Panc1 (cell line): ENCODE measurements at regions not wholly inside any gene's neighbourhood (a gene's known extent, or its start where the extent isn't known, plus 50 kb on each side); places are given as distances from the start of the nearest gene placed in this dataset.

ENCODE experiments used
- ATAC-seq: fragments of 200-7000 bp; cut with Tn5 transposase; 2 replicates; pipeline ENCODE4 v1.9.1; 2020; ENCODE audit warnings: mild to moderate bottlenecking, moderate library complexity
- BruUV-seq: library from RNA; stranded (reverse); fragments of 400-500 nt; replicated peaks from 2 replicates; lab custom pipeline; 2021; lab: Mats Ljungman, UMichigan
- CTCF ChIA-PET: fragments of 300-600 bp; sonication (Branson Sonifier 250); formaldehyde crosslinking; loops from one replicate; lab custom pipeline; 2022; ENCODE audit warnings: antibody characterized with exemption; lab: Charles Lee
- POLR2A ChIA-PET: fragments of 300-600 bp; sonication (Branson Sonifier 250); formaldehyde crosslinking; loops from one replicate; lab custom pipeline; 2022; ENCODE audit warnings: antibody characterized with exemption; lab: Charles Lee
- DNase-seq: peaks from one replicate; pipeline ENCODE4 v3.0.0-alpha.2; 2010; ENCODE audit warnings: low read depth, low spot score
- H3K27ac ChIP-seq: 2 replicates; pipeline ENCODE4 v1.5.1; 2011; ENCODE audit warnings: mild to moderate bottlenecking, low read length, inconsistent platforms
- H3K27me3 ChIP-seq: fragments of 200-500 bp; sonication (Bioruptor generic); 2 replicates; pipeline ENCODE4 v1.6.0; 2014; ENCODE audit warnings: low read length, inconsistent platforms; ENCODE audit not compliant: control insufficient read depth, insufficient read depth
- H3K36me3 ChIP-seq: fragments of 200-500 bp; sonication (Bioruptor generic); 2 replicates; pipeline ENCODE4 v1.5.1; 2014; ENCODE audit warnings: inconsistent platforms, mild to moderate bottlenecking, low read length, moderate library complexity; ENCODE audit not compliant: control insufficient read depth, insufficient read depth
- H3K4me1 ChIP-seq: 2 replicates; pipeline ENCODE4 v1.5.1; 2011; ENCODE audit warnings: inconsistent platforms, mild to moderate bottlenecking, low read length, moderate library complexity; ENCODE audit not compliant: control insufficient read depth, insufficient read depth
- H3K4me3 ChIP-seq, 2 experiments: 2 replicates each; pipeline ENCODE4 v1.5.1; 2011 to 2012; ENCODE audit warnings: low read depth in 2 of 2, low read length in 2 of 2, mild to moderate bottlenecking in 2 of 2, inconsistent platforms in 1 of 2, moderate library complexity in 1 of 2
- H3K9me3 ChIP-seq: fragments of 200-500 bp; sonication (Bioruptor generic); 2 replicates; pipeline ENCODE4 v1.5.1; 2014; ENCODE audit warnings: low read depth, mild to moderate bottlenecking, inconsistent platforms, low read length, moderate library complexity; ENCODE audit not compliant: control insufficient read depth, insufficient read depth
- POLR2AphosphoS5 ChIP-seq: IDR thresholded peaks from 2 replicates; pipeline ENCODE4 v1.6.1; 2012; ENCODE audit warnings: mild to moderate bottlenecking, low read depth, low read length, moderate library complexity
- SIN3A ChIP-seq: IDR thresholded peaks from 2 replicates; pipeline ENCODE4 v1.6.1; 2012; ENCODE audit warnings: low read depth, mild to moderate bottlenecking, low read length, moderate library complexity, borderline replicate concordance; ENCODE audit not compliant: insufficient read depth
- TCF7L2 ChIP-seq: IDR thresholded peaks from 2 replicates; pipeline ENCODE4 v1.6.1; 2011; ENCODE audit warnings: mild to moderate bottlenecking, low read depth, low read length, inconsistent platforms
- in situ Hi-C: cut with HindIII; loops from 2 replicates; pipeline ENCODE4 v1.10.0; 2016; ENCODE audit warnings: low sequenced_read_pairs, low pct_unique_long_range_greater_than_20kb
- intact Hi-C: fragments of 100-400 bp; cut with micrococcal nuclease; formaldehyde crosslinking; loops from one replicate; pipeline ENCODE4 v1.10.0; 2022; ENCODE audit not compliant: unreplicated experiment
- TF ChIP-seq, protein P1 (sequence below), 2 experiments: IDR thresholded peaks; 2 replicates each; pipeline ENCODE4 v1.6.1; 2011 to 2012; ENCODE audit warnings: low read depth in 2 of 2, control low read depth in 1 of 2, low read length in 1 of 2, mild to moderate bottlenecking in 1 of 2, moderate library complexity in 1 of 2; ENCODE audit not compliant: insufficient read depth in 1 of 2
- TF ChIP-seq, protein P2 (sequence below): fragments of 450-650 bp; IDR thresholded peaks from 2 replicates; pipeline ENCODE4 v1.5.1; 2017; ENCODE audit warnings: mild to moderate bottlenecking

DNA sequence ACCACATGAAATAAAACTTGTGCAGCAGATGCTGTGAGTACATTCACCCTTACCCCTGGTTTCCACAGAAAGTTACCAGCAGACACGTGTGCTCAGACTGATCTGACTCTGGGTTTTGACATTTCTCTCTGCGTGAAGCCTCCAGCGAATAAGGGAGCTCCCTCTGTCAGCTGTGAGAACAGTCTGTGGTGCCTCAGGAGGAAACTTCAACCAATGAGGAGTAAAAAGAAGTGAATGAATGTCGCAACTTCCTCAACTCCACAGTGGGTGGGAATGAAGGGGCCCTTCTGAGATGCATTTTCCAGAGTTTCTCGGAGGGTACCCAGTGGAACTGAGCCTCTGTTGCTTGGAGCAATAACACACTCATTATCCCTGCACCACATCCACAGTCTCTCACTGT is 743.4 kb downstream of the TNS3 start:
- in situ Hi-C loops (no loop called here), intact Hi-C loops (no loop called here)
- H3K4me1 ChIP-seq, result no peaks in the 10 kb centered on the region
- no peak for DNase-seq
- ChIA-PET POLR2A (no interaction called here), CTCF (no interaction called here)
- no TSS peak for BruUV-seq
- H3K9me3 ChIP-seq, result no peaks in the 10 kb centered on the region
- no peaks in the 10 kb centered on the region for H3K36me3 ChIP-seq
- no peak overlapping the region for H3K27ac ChIP-seq
- no peak overlapping the region for H3K4me3 ChIP-seq
- TF ChIP-seq, protein P1, sequence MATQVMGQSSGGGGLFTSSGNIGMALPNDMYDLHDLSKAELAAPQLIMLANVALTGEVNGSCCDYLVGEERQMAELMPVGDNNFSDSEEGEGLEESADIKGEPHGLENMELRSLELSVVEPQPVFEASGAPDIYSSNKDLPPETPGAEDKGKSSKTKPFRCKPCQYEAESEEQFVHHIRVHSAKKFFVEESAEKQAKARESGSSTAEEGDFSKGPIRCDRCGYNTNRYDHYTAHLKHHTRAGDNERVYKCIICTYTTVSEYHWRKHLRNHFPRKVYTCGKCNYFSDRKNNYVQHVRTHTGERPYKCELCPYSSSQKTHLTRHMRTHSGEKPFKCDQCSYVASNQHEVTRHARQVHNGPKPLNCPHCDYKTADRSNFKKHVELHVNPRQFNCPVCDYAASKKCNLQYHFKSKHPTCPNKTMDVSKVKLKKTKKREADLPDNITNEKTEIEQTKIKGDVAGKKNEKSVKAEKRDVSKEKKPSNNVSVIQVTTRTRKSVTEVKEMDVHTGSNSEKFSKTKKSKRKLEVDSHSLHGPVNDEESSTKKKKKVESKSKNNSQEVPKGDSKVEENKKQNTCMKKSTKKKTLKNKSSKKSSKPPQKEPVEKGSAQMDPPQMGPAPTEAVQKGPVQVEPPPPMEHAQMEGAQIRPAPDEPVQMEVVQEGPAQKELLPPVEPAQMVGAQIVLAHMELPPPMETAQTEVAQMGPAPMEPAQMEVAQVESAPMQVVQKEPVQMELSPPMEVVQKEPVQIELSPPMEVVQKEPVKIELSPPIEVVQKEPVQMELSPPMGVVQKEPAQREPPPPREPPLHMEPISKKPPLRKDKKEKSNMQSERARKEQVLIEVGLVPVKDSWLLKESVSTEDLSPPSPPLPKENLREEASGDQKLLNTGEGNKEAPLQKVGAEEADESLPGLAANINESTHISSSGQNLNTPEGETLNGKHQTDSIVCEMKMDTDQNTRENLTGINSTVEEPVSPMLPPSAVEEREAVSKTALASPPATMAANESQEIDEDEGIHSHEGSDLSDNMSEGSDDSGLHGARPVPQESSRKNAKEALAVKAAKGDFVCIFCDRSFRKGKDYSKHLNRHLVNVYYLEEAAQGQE (IDR thresholded peaks at IDR 0.05; ENCODE audit: insufficient read depth in 1 of 2, low read depth in 2 of 2, low read length in 1 of 2), result no peak
- TF ChIP-seq, protein P2, sequence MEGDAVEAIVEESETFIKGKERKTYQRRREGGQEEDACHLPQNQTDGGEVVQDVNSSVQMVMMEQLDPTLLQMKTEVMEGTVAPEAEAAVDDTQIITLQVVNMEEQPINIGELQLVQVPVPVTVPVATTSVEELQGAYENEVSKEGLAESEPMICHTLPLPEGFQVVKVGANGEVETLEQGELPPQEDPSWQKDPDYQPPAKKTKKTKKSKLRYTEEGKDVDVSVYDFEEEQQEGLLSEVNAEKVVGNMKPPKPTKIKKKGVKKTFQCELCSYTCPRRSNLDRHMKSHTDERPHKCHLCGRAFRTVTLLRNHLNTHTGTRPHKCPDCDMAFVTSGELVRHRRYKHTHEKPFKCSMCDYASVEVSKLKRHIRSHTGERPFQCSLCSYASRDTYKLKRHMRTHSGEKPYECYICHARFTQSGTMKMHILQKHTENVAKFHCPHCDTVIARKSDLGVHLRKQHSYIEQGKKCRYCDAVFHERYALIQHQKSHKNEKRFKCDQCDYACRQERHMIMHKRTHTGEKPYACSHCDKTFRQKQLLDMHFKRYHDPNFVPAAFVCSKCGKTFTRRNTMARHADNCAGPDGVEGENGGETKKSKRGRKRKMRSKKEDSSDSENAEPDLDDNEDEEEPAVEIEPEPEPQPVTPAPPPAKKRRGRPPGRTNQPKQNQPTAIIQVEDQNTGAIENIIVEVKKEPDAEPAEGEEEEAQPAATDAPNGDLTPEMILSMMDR, result no peak
- TF ChIP-seq SIN3A (no peak), TCF7L2 (no peak), POLR2AphosphoS5 (no peak)
- ATAC-seq, result no peak
- H3K27me3 ChIP-seq, result no peaks in the 10 kb centered on the region

DNA sequence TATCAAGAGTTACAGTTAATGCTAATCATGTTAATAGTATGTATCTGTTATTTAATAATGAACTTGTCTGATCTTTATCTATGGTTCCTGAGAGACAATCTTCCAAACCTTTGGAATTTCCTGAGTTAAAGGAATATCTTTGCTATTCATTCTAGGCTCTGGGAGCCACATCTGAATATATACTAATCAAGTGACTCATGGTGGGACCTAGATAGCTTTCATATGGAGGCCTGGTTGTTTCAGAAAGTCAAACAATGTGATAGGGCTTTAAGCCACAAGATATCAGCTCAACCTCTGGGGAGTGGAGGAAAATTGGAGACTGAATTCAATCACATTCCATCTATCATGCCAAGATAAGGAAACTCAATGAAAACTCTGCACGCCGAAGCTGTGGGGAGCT is 746.4 kb downstream of the TNS3 start:
- H3K27me3 ChIP-seq, result no peaks in the 10 kb centered on the region
- in situ Hi-C loops, result no loop called here
- TF ChIP-seq POLR2AphosphoS5, result no peak
- no peak for TF ChIP-seq SIN3A
- TF ChIP-seq, protein P2, result no peak
- no peak for TF ChIP-seq TCF7L2
- CTCF ChIA-PET, result no interaction called here
- H3K36me3 ChIP-seq, result no peaks in the 10 kb centered on the region
- DNase-seq (no peak), ATAC-seq (no peak)
- H3K9me3 ChIP-seq, result no peaks in the 10 kb centered on the region
- POLR2A ChIA-PET, result no interaction called here
- no peaks in the 10 kb centered on the region for H3K4me1 ChIP-seq
- intact Hi-C loops, result no loop called here
- H3K4me3 ChIP-seq, result no peak overlapping the region
- BruUV-seq, result no TSS peak
- no peak overlapping the region for H3K27ac ChIP-seq

DNA sequence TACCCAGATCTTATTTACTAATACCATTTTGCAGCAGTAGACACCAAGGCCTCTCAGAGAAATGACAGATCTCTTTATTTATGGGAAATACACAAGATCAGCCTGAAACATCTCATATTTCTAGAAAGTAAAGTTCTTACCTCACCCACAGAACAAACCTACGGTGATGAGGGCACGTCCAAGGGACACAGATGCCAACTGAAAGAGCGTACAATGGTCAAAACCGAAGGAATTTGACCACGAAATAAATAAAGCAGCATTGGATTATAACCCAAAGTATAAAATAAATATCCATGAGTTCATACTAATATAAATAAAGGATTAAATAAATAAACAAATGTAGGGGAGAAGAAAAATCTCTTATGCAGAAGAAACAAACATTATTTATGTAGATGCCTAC is 747.0 kb downstream of the TNS3 start:
- BruUV-seq, result no TSS peak
- no peak overlapping the region for H3K27ac ChIP-seq
- DNase-seq, result no peak
- CTCF ChIA-PET, result no interaction called here
- POLR2A ChIA-PET, result no interaction called here
- no peaks in the 10 kb centered on the region for H3K36me3 ChIP-seq
- in situ Hi-C loops (no loop called here), intact Hi-C loops (no loop called here)
- H3K27me3 ChIP-seq, result no peaks in the 10 kb centered on the region
- no peaks in the 10 kb centered on the region for H3K9me3 ChIP-seq
- no peak for ATAC-seq
- no peaks in the 10 kb centered on the region for H3K4me1 ChIP-seq
- TF ChIP-seq, protein P2, result no peak
- TF ChIP-seq POLR2AphosphoS5, result no peak
- no peak for TF ChIP-seq TCF7L2
- TF ChIP-seq SIN3A, result no peak
- TF ChIP-seq, protein P1 (IDR thresholded peaks at IDR 0.05; ENCODE audit: insufficient read depth in 1 of 2, low read depth in 2 of 2, low read length in 1 of 2), result no peak
- no peak overlapping the region for H3K4me3 ChIP-seq
